ENCODE measurements at regions not wholly inside any gene's neighbourhood (a gene's known extent, or its start where the extent isn't known, plus 50 kb on each side); places are given as distances from the start of the nearest gene placed in this dataset.

GRCh38 chr16:79947771-79948170, 347.2 kb upstream of the MAF start:
- no peak for ATAC-seq
- Histone ChIP-seq H3K79me2 (ENCODE audit: low read length) (no peaks in the 10 kb centered on the region), H3K4me2 (ENCODE audit: low read length) (no peak overlapping the region), H3K36me3 (ENCODE audit: low read depth, low read length) (no peaks in the 10 kb centered on the region), H3K4me1 (ENCODE audit: insufficient read depth, low read length) (no peaks in the 10 kb centered on the region), H2AFZ (ENCODE audit: low read length) (no peak overlapping the region), H3F3A (ENCODE audit: low read length, unreplicated experiment) (no peaks in the 10 kb centered on the region), H3K4me3 (ENCODE audit: low read length) (no peak overlapping the region), H3K9me3 (ENCODE audit: low read length) (no peaks in the 10 kb centered on the region), H3K27me3 (ENCODE audit: low read length) (no peaks in the 10 kb centered on the region), H3K9me2 (replicated peaks; ENCODE audit: low read length) (no peaks in the 10 kb centered on the region), H4K20me1 (ENCODE audit: low read length) (no peaks in the 10 kb centered on the region), H3K9ac (ENCODE audit: low read length) (no peak overlapping the region), H3K27ac (ENCODE audit: low read length) (no peak overlapping the region)
- POLR2A ChIA-PET (ENCODE audit: unreplicated experiment): no interaction called here
- CTCF ChIA-PET: no interaction called here
- TF ChIP-seq, protein P1, sequence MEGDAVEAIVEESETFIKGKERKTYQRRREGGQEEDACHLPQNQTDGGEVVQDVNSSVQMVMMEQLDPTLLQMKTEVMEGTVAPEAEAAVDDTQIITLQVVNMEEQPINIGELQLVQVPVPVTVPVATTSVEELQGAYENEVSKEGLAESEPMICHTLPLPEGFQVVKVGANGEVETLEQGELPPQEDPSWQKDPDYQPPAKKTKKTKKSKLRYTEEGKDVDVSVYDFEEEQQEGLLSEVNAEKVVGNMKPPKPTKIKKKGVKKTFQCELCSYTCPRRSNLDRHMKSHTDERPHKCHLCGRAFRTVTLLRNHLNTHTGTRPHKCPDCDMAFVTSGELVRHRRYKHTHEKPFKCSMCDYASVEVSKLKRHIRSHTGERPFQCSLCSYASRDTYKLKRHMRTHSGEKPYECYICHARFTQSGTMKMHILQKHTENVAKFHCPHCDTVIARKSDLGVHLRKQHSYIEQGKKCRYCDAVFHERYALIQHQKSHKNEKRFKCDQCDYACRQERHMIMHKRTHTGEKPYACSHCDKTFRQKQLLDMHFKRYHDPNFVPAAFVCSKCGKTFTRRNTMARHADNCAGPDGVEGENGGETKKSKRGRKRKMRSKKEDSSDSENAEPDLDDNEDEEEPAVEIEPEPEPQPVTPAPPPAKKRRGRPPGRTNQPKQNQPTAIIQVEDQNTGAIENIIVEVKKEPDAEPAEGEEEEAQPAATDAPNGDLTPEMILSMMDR (conservative IDR thresholded peaks at IDR 0.05; ENCODE audit: low read depth, low read length): no peak
- no peak for TF ChIP-seq EZH2 (IDR thresholded peaks at IDR 0.05; ENCODE audit: low read length, unreplicated experiment)
- no peak for TF ChIP-seq EZH2phosphoT487 (IDR thresholded peaks at IDR 0.05; ENCODE audit: borderline replicate concordance, low read length)
- intact Hi-C loops (cut with micrococcal nuclease): no loop called here
- DNase-seq: no peak
- no TSS peak for BruUV-seq (replicated peaks)

- Histone ChIP-seq H3K27ac (ENCODE audit: low read length) (no peak overlapping the region), H3K79me2 (ENCODE audit: low read length) (no peaks in the 10 kb centered on the region), H3K9me3 (ENCODE audit: low read length) (no peaks in the 10 kb centered on the region), H3K4me2 (ENCODE audit: low read length) (no peak overlapping the region), H2AFZ (ENCODE audit: low read length) (no peak overlapping the region), H4K20me1 (ENCODE audit: low read length) (no peaks in the 10 kb centered on the region), H3K27me3 (ENCODE audit: low read length) (no peaks in the 10 kb centered on the region), H3F3A (ENCODE audit: low read length, unreplicated experiment) (no peaks in the 10 kb centered on the region), H3K4me3 (ENCODE audit: low read length) (no peak overlapping the region), H3K9ac (ENCODE audit: low read length) (no peak overlapping the region), H3K9me2 (replicated peaks; ENCODE audit: low read length) (no peaks in the 10 kb centered on the region), H3K4me1 (ENCODE audit: insufficient read depth, low read length) (no peaks in the 10 kb centered on the region), H3K36me3 (ENCODE audit: low read depth, low read length) (no peaks in the 10 kb centered on the region)
- intact Hi-C loops (cut with micrococcal nuclease): no loop called here
- POLR2A ChIA-PET (ENCODE audit: unreplicated experiment): no interaction called here
- CTCF ChIA-PET: no interaction called here
- no TSS peak for BruUV-seq (replicated peaks)
- TF ChIP-seq EZH2phosphoT487 (IDR thresholded peaks at IDR 0.05; ENCODE audit: borderline replicate concordance, low read length) (no peak), EZH2 (IDR thresholded peaks at IDR 0.05; ENCODE audit: low read length, unreplicated experiment) (no peak)
- TF ChIP-seq, protein P1 (conservative IDR thresholded peaks at IDR 0.05; ENCODE audit: low read depth, low read length): no peak
- DNase-seq (no peak), ATAC-seq (no peak)
Observed at GRCh38 chr16:79946252-79946651, 345.7 kb upstream of the MAF start.

GRCh38 chr16:79943736-79944135, 343.2 kb upstream of the MAF start:
- Histone ChIP-seq H3K27ac (ENCODE audit: low read length) (no peak overlapping the region), H3K4me3 (ENCODE audit: low read length) (no peak overlapping the region), H3F3A (ENCODE audit: low read length, unreplicated experiment) (no peaks in the 10 kb centered on the region), H3K9ac (ENCODE audit: low read length) (no peak overlapping the region), H3K9me3 (ENCODE audit: low read length) (no peaks in the 10 kb centered on the region), H3K9me2 (replicated peaks; ENCODE audit: low read length) (no peaks in the 10 kb centered on the region), H3K27me3 (ENCODE audit: low read length) (no peaks in the 10 kb centered on the region), H3K4me2 (ENCODE audit: low read length) (no peak overlapping the region), H3K36me3 (ENCODE audit: low read depth, low read length) (no peaks in the 10 kb centered on the region), H4K20me1 (ENCODE audit: low read length) (no peaks in the 10 kb centered on the region), H2AFZ (ENCODE audit: low read length) (no peak overlapping the region), H3K4me1 (ENCODE audit: insufficient read depth, low read length) (no peaks in the 10 kb centered on the region), H3K79me2 (ENCODE audit: low read length) (no peaks in the 10 kb centered on the region)
- no peak for ATAC-seq
- CTCF ChIA-PET: no interaction called here
- no TSS peak for BruUV-seq (replicated peaks)
- TF ChIP-seq, protein P1 (conservative IDR thresholded peaks at IDR 0.05; ENCODE audit: low read depth, low read length): no peak
- no peak for TF ChIP-seq EZH2phosphoT487 (IDR thresholded peaks at IDR 0.05; ENCODE audit: borderline replicate concordance, low read length)
- TF ChIP-seq EZH2 (IDR thresholded peaks at IDR 0.05; ENCODE audit: low read length, unreplicated experiment): no peak
- no peak for DNase-seq
- POLR2A ChIA-PET (ENCODE audit: unreplicated experiment): no interaction called here
- intact Hi-C loops (cut with micrococcal nuclease): no loop called here

Measured in PC-3 (cell line).